ENCODE measurements at regions not wholly inside any gene's neighbourhood (a gene's known extent, or its start where the extent isn't known, plus 50 kb on each side); places are given as distances from the start of the nearest gene placed in this dataset.

- no peaks in the 10 kb centered on the region for H3K27me3 ChIP-seq
- no peak overlapping the region for H3K27ac ChIP-seq
- in situ Hi-C loops (cut with MboI; ENCODE audit: low sequenced_read_pairs in 4 of 4) (loop anchor here in 3 of 4 donors (25.0 kb wide), 2 partner anchors 716 to 1141 kb away; no protein-coding TSS in a partner anchor), intact Hi-C loops (cut with DNase I; ENCODE audit: low total_unique reads) (loop anchor here (5.0 to 10.0 kb wide), 5 partner anchors 119 to 1081 kb away; no protein-coding TSS in a partner anchor)
- H3K4me3 ChIP-seq = no peak overlapping the region
- TF ChIP-seq CTCF (IDR thresholded peaks at IDR 0.05 in 4 of 5, conservative IDR thresholded peaks at IDR 0.05 in 1 of 5) (peak; percentile 42 to 73 (median 65)), POLR2A (IDR thresholded peaks at IDR 0.05) (no peak)
- DNase-seq (no peak), ATAC-seq (no peak)
- H3K9me3 ChIP-seq = no peaks in the 10 kb centered on the region
- no peaks in the 10 kb centered on the region for H3K36me3 ChIP-seq
- H3K4me1 ChIP-seq = peaks cover 5 to 7% of the 10 kb centered on the region in 2 donors
Measured at GRCh38 chr2:163345795-163346573, 389.8 kb downstream of the FIGN start.

GRCh38 chr2:163343316-163343715 is 392.5 kb downstream of the FIGN start:
- intact Hi-C loops (cut with DNase I; ENCODE audit: low total_unique reads) (loop anchor here (5.0 to 10.0 kb wide), 3 partner anchors 121 to 719 kb away; no protein-coding TSS in a partner anchor), in situ Hi-C loops (cut with MboI; ENCODE audit: low sequenced_read_pairs in 4 of 4) (loop anchor here in 3 of 4 donors (25.0 kb wide), 2 partner anchors 719 to 1144 kb away; no protein-coding TSS in a partner anchor)
- H3K27me3 ChIP-seq = no peaks in the 10 kb centered on the region
- ATAC-seq = no peak
- H3K4me1 ChIP-seq = peaks cover 0 to under 1% of the 10 kb centered on the region in 2 donors
- no peak for DNase-seq
- H3K36me3 ChIP-seq = no peaks in the 10 kb centered on the region
- TF ChIP-seq CTCF (IDR thresholded peaks at IDR 0.05 in 4 of 5, conservative IDR thresholded peaks at IDR 0.05 in 1 of 5) (no peak), POLR2A (IDR thresholded peaks at IDR 0.05) (no peak)
- H3K4me3 ChIP-seq = no peak overlapping the region
- H3K27ac ChIP-seq = no peak overlapping the region
- no peaks in the 10 kb centered on the region for H3K9me3 ChIP-seq

GRCh38 chr2:163341426-163341825 is 394.4 kb downstream of the FIGN start:
- no peak overlapping the region for H3K4me3 ChIP-seq
- ATAC-seq = no peak

GRCh38 chr2:163338270-163338669 is 397.5 kb downstream of the FIGN start:
- H3K9me3 ChIP-seq = no peaks in the 10 kb centered on the region
- DNase-seq (no peak), ATAC-seq (no peak)
- TF ChIP-seq CTCF (IDR thresholded peaks at IDR 0.05 in 4 of 5, conservative IDR thresholded peaks at IDR 0.05 in 1 of 5) = no peak
- TF ChIP-seq POLR2A (IDR thresholded peaks at IDR 0.05) = no peak
- in situ Hi-C loops (cut with MboI; ENCODE audit: low sequenced_read_pairs in 4 of 4) (loop anchor here in 3 of 4 donors (25.0 kb wide), 2 partner anchors 724 to 1149 kb away; no protein-coding TSS in a partner anchor), intact Hi-C loops (cut with DNase I; ENCODE audit: low total_unique reads) (no loop called here)
- H3K4me1 ChIP-seq = no peaks in the 10 kb centered on the region
- H3K27ac ChIP-seq = no peak overlapping the region
- H3K36me3 ChIP-seq = no peaks in the 10 kb centered on the region
- H3K27me3 ChIP-seq = no peaks in the 10 kb centered on the region
- H3K4me3 ChIP-seq = no peak overlapping the region

More at GRCh38 chr2:163341426-163341825, 394.4 kb downstream of the FIGN start:
- Histone ChIP-seq H3K4me1 (no peaks in the 10 kb centered on the region), H3K36me3 (no peaks in the 10 kb centered on the region), H3K9me3 (no peaks in the 10 kb centered on the region), H3K27ac (no peak overlapping the region), H3K27me3 (no peaks in the 10 kb centered on the region)
- TF ChIP-seq POLR2A (IDR thresholded peaks at IDR 0.05) (no peak), CTCF (IDR thresholded peaks at IDR 0.05 in 4 of 5, conservative IDR thresholded peaks at IDR 0.05 in 1 of 5) (no peak)
- DNase-seq = no peak
- in situ Hi-C loops (cut with MboI; ENCODE audit: low sequenced_read_pairs in 4 of 4) (loop anchor here in 3 of 4 donors (25.0 kb wide), 2 partner anchors 721 to 1146 kb away; no protein-coding TSS in a partner anchor), intact Hi-C loops (cut with DNase I; ENCODE audit: low total_unique reads) (loop anchor here (5.0 to 10.0 kb wide), 3 partner anchors 123 to 721 kb away; no protein-coding TSS in a partner anchor)
